Tibial nerve (tissue), 3 donors: ENCODE measurements at regions not wholly inside any gene's neighbourhood (a gene's known extent, or its start where the extent isn't known, plus 50 kb on each side); places are given as distances from the start of the nearest gene placed in this dataset.

ENCODE experiments used
- CTCF ChIP-seq, 5 experiments: fragments of 200-600 bp in 3 of 5; fragments of 450-650 bp in 2 of 5; sonication (generic) in 3 of 5; IDR thresholded peaks; one replicate each; pipeline ENCODE4 v1.5.1; 2016 to 2019; ENCODE audit warnings: antibody characterized with exemption in 5 of 5, mild to moderate bottlenecking in 3 of 5, moderate library complexity in 2 of 5
- POLR2A ChIP-seq, 2 donors: fragments of 450-650 bp; IDR thresholded peaks; one replicate each; pipeline ENCODE4 v1.6.1; 2017; ENCODE audit warnings: antibody characterized with exemption in 2 of 2, mild to moderate bottlenecking in 2 of 2, moderate library complexity in 2 of 2

GRCh38 chr10:123298583-123298982 is 144.4 kb downstream of the BUB3 start:
- no peak for TF ChIP-seq CTCF (IDR thresholded peaks at IDR 0.05)
- TF ChIP-seq POLR2A (IDR thresholded peaks at IDR 0.05), result no peak
